AG04449 (cell line): ENCODE measurements at regions not wholly inside any gene's neighbourhood (a gene's known extent, or its start where the extent isn't known, plus 50 kb on each side); places are given as distances from the start of the nearest gene placed in this dataset.
A peak's percentile ranks its signal among the peaks of the same experiment; 100 is the strongest.

Source experiments
- CTCF ChIA-PET: fragments of 350-600 bp; formaldehyde crosslinking; extraction: SDS; loops from one replicate; lab custom pipeline; 2021; ENCODE audit warnings: antibody characterized with exemption; lab: Yijun Ruan, JAX
- POLR2A ChIA-PET: fragments of 400-600, 350-600 bp; formaldehyde crosslinking; extraction: SDS; loops from one replicate; lab custom pipeline; 2020; ENCODE audit warnings: antibody characterized with exemption, inconsistent platforms; lab: Yijun Ruan, JAX
- DNase-seq: peaks from one replicate; pipeline ENCODE4 v3.0.0-alpha.2; 2010; ENCODE audit warnings: low read depth, low spot score
- H3K4me3 ChIP-seq: 2 replicates; pipeline ENCODE4 v1.5.1; 2011; ENCODE audit warnings: low read depth, mild to moderate bottlenecking, control low read depth, low read length
- CTCF ChIP-seq: IDR thresholded peaks from one replicate; pipeline ENCODE4 v1.5.1; 2011; ENCODE audit warnings: mild to moderate bottlenecking, moderate library complexity, low read length, control low read depth, inconsistent platforms; ENCODE audit not compliant: insufficient read depth; ENCODE audit errors: missing control alignments

DNA sequence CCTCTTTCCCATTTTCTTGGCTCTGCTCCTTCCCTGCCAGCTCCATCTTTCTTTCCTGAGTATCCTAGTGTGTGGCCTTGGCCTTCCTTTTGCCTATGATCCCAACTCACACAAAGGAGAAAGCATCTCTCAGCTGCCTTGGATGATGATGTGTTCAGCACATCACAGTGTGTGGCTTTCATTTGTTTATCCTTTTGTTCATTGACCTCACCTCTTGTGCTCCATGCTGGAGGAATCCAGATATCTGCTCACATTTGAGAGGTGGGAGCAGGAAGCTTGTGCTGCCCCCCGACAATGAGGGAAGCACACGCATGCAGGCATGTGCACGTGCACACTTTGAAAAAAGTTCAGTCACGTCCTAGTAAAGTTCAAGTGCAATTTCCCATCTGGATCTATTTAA is 131.0 kb downstream of the SMIM20 start:
- ChIA-PET POLR2A (no interaction called here), CTCF (interaction anchor here (1.4 to 1.9 kb wide), 3 partner anchors 15 to 366 kb away, joined by 3 to 5 read pairs (median 5); no protein-coding TSS in a partner anchor)
- no peak for DNase-seq
- TF ChIP-seq CTCF = no peak
- no peak overlapping the region for H3K4me3 ChIP-seq

DNA sequence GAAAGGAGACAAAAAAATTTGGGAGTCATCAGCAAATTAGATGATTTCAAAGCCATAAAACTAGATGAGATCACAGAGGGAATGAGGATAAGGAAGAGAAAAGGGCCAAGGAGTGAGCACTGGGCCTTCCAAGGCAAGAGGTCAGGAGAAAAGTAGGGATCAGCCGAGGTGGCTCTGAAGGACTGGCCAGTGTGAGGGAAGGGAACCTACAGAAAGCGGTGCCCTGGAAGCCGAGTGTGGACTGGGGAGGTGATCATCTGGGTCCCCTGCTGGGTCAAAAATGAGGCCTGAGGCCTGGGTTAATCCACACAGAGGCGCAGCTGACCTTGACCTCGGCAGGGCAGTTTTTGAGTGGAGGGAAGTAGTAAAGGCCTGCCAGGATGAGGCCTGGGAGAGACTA is 133.8 kb downstream of the SMIM20 start:
- POLR2A ChIA-PET = no interaction called here
- H3K4me3 ChIP-seq = no peak overlapping the region
- TF ChIP-seq CTCF = no peak
- DNase-seq = no peak
- CTCF ChIA-PET = no interaction called here

GRCh38 chr4:26048378-26048882 is 134.4 kb downstream of the SMIM20 start:
- ChIA-PET CTCF (interaction anchor here (2.2 kb wide), 1 partner anchor 60 kb away, joined by 6 read pairs; no protein-coding TSS in a partner anchor), POLR2A (no interaction called here)
- TF ChIP-seq CTCF = no peak
- H3K4me3 ChIP-seq = peak overlapping the region; percentile 18
- DNase-seq = peak; percentile 56

DNA sequence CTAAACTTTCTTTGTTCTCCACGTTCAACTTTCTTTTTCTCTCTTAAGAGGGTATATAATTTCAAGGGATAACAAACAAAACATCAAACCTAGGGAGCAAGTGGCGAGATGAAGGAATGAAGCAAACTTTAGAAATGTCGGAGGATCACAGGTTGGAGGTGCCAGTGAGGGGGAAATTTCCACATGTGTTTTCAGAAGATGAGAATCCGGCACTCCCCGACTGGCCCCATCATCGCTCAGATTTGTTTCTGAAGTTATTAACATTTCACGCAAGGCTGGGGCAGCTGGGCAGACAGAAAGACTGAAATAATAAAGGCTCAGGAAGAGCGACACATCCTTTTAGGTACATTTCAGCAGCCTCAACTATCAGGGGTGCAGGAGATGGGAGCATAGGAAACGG is 134.9 kb downstream of the SMIM20 start:
- ChIA-PET CTCF (interaction anchor here (1.4 to 2.2 kb wide), 5 partner anchors 10 to 282 kb away, joined by 3 to 6 read pairs (median 5); no protein-coding TSS in a partner anchor), POLR2A (no interaction called here)
- TF ChIP-seq CTCF = no peak
- DNase-seq = no peak
- peak overlapping the region; percentile 12; the same call in 1 of the 2 replicates for H3K4me3 ChIP-seq

DNA sequence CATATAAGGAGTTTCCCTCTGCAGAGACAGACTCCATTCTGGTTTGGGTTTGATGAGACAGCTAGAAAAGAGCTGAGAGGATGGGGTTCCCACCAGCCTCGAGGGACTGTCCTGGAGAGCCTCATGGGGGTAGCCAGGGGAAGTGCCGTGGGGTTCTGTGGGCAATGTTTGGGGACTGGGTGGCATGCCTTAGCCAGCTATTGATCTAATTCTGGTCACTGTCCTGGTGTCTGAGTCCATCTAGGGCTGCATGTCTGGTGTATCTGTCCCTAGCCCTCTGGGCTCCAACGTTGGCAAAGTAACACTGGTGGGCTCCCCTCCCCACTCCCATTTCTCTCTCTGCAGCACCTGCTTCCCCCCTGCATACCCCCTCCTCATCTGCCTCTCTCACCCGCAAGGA is 135.4 kb downstream of the SMIM20 start:
- POLR2A ChIA-PET = no interaction called here
- CTCF ChIA-PET = interaction anchor here (1.0 to 2.2 kb wide), 6 partner anchors 9 to 281 kb away, joined by 3 to 6 read pairs (median 4); no protein-coding TSS in a partner anchor
- TF ChIP-seq CTCF = no peak
- DNase-seq = no peak
- no peak overlapping the region for H3K4me3 ChIP-seq

DNA sequence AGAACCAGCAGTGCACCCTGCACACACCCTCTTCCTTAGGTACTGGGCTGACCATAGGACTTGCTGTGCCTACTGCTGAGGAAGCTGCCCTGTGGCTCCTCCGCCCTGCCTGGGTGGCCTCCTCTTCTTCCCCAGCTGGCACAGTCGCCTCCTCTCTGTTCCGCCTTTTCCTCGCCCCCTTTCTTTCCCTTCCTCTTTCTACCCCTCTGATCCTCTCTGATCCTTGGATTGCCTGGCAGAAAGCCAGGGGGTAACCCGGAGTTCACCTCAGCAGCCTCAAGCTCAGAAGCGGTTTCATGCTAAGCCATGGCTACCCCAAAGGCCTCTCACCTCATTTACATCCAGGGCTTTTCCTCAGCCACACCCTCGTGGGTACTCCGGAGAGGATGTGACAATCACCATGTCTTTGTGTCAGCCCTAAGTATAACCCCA is 136.2 kb downstream of the SMIM20 start:
- no peak overlapping the region for H3K4me3 ChIP-seq
- CTCF ChIA-PET = interaction anchor here (1.0 to 2.2 kb wide), 7 partner anchors 8 to 280 kb away, joined by 3 to 6 read pairs (median 4); no protein-coding TSS in a partner anchor
- DNase-seq = no peak
- no peak for TF ChIP-seq CTCF
- POLR2A ChIA-PET = no interaction called here
